CD4-positive, alpha-beta T cell (primary cell): ENCODE measurements at regions not wholly inside any gene's neighbourhood (a gene's known extent, or its start where the extent isn't known, plus 50 kb on each side); places are given as distances from the start of the nearest gene placed in this dataset.

Source experiments
- ATAC-seq: fragments of 200-7000 bp; cut with Tn5 transposase; one replicate; pipeline ENCODE4 v1.10.0; 2022; ENCODE audit warnings: mild to moderate bottlenecking; ENCODE audit not compliant: poor library complexity
- CTCF ChIA-PET: fragments of 350-600 bp; sonication (Branson Sonifier 250); formaldehyde crosslinking; loops from one replicate; lab custom pipeline; 2021; ENCODE audit warnings: antibody characterized with exemption, inconsistent platforms; lab: Charles Lee
- POLR2A ChIA-PET: fragments of 350-600 bp; sonication (Branson Sonifier 250); formaldehyde crosslinking; loops from one replicate; lab custom pipeline; 2021; ENCODE audit warnings: antibody characterized with exemption, inconsistent platforms; lab: Charles Lee
- DNase-seq, 14 experiments: peaks; one replicate each; pipeline ENCODE4 v3.0.0-alpha.2; 2013 to 2020; ENCODE audit warnings: mixed read lengths in 2 of 14
- H3K27ac ChIP-seq, 2 donors: one replicate each; pipeline versions ENCODE4 v1.5.1 to v1.7.0; 2013; ENCODE audit warnings: low read length in 2 of 2, low read depth in 1 of 2, mild to moderate bottlenecking in 1 of 2
- H3K27me3 ChIP-seq, 2 experiments: 1 replicate in 1 of 2; 2 replicates in 1 of 2; pipeline versions ENCODE4 v1.6.1 to v1.7.0; 2013; ENCODE audit warnings: low read length in 2 of 2, control low read depth in 1 of 2, mild to moderate bottlenecking in 1 of 2, moderate library complexity in 1 of 2; ENCODE audit not compliant: insufficient read depth in 2 of 2, control insufficient read depth in 1 of 2
- H3K36me3 ChIP-seq: one replicate; pipeline ENCODE4 v1.6.1; 2013; ENCODE audit warnings: low read length, control low read depth; ENCODE audit not compliant: insufficient read depth
- H3K4me1 ChIP-seq: one replicate; pipeline ENCODE4 v1.6.1; 2013; ENCODE audit warnings: low read length, control low read depth; ENCODE audit not compliant: insufficient read depth
- H3K4me3 ChIP-seq: one replicate; pipeline ENCODE4 v1.5.1; 2013; ENCODE audit warnings: mild to moderate bottlenecking, low read length, moderate library complexity
- H3K9me3 ChIP-seq, 2 experiments: 1 replicate in 1 of 2; 2 replicates in 1 of 2; pipeline versions ENCODE4 v1.6.1 to v1.7.0; 2013; ENCODE audit warnings: low read length in 2 of 2, mild to moderate bottlenecking in 2 of 2, control low read depth in 1 of 2, moderate library complexity in 1 of 2; ENCODE audit not compliant: control insufficient read depth in 1 of 2, insufficient read depth in 1 of 2
- H3K27ac Mint-ChIP-seq: one replicate; pipeline ENCODE4 v1.8.0; 2020; ENCODE audit warnings: mixed read lengths
- H3K27me3 Mint-ChIP-seq: one replicate; pipeline ENCODE4 v1.8.0; 2021; ENCODE audit warnings: mixed read lengths
- H3K36me3 Mint-ChIP-seq: one replicate; pipeline ENCODE4 v1.8.0; 2021; ENCODE audit warnings: low read depth, mixed read lengths
- H3K4me1 Mint-ChIP-seq: one replicate; pipeline ENCODE4 v1.8.0; 2021; ENCODE audit warnings: low read depth, mixed read lengths
- H3K4me3 Mint-ChIP-seq: one replicate; pipeline ENCODE4 v1.8.0; 2020; ENCODE audit warnings: mild to moderate bottlenecking, mixed read lengths
- H3K9me3 Mint-ChIP-seq: one replicate; pipeline ENCODE4 v1.8.0; 2020; ENCODE audit warnings: mixed read lengths
- intact Hi-C, 2 experiments: fragments of 100-400 bp; cut with DNase I in 1 of 2; cut with micrococcal nuclease in 1 of 2; formaldehyde crosslinking; loops; one replicate each; pipeline versions ENCODE4 v1.15.1 to v1.9.0; 2023 to 2025; cut with DNase I, micrococcal nuclease
- TF ChIP-seq, protein P1 (sequence below): fragments of 200-600 bp; IDR thresholded peaks from one replicate; pipeline ENCODE4 v1.8.0; 2022; ENCODE audit warnings: antibody characterized with exemption, mild to moderate bottlenecking

DNA sequence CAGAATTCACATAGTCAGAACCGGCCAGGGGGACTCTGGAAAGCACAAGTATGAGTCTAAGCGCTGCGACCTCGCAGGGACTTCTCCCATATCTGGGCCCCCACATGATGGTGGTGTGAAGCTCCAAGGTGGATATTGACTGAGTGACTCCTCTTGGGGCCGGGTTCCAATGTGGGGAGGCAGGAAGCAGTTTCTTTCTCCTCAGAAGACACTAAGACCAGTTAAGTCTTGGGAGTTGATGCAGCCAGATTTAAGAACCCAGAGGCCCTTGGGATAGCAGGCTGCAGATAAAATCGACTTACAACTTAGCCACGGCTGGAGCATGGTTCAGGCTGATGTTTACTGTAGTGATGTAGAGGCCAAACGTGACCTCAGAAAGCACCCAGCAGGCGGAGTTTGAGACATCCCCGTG, 55.4 kb upstream of the KLF13 start:
- Mint-ChIP-seq H3K27me3 (no peaks in the 10 kb centered on the region), H3K9me3 (no peaks in the 10 kb centered on the region), H3K36me3 (no peaks in the 10 kb centered on the region), H3K27ac (no peak overlapping the region), H3K4me3 (no peak overlapping the region), H3K4me1 (peaks cover 69% of the 10 kb centered on the region)
- CTCF ChIA-PET, result interaction anchor here (1.1 kb wide), 1 partner anchor 56 kb away, joined by 3 read pairs; no protein-coding TSS in a partner anchor
- POLR2A ChIA-PET, result interaction anchor here (0.7 to 0.8 kb wide), 2 partner anchors 29 to 212 kb away, joined by 3 to 4 read pairs; no protein-coding TSS in a partner anchor
- DNase-seq (no peak), ATAC-seq (no peak)
- intact Hi-C loops, result no loop called here
- H3K4me3 ChIP-seq, result no peak overlapping the region
- TF ChIP-seq, protein P1, sequence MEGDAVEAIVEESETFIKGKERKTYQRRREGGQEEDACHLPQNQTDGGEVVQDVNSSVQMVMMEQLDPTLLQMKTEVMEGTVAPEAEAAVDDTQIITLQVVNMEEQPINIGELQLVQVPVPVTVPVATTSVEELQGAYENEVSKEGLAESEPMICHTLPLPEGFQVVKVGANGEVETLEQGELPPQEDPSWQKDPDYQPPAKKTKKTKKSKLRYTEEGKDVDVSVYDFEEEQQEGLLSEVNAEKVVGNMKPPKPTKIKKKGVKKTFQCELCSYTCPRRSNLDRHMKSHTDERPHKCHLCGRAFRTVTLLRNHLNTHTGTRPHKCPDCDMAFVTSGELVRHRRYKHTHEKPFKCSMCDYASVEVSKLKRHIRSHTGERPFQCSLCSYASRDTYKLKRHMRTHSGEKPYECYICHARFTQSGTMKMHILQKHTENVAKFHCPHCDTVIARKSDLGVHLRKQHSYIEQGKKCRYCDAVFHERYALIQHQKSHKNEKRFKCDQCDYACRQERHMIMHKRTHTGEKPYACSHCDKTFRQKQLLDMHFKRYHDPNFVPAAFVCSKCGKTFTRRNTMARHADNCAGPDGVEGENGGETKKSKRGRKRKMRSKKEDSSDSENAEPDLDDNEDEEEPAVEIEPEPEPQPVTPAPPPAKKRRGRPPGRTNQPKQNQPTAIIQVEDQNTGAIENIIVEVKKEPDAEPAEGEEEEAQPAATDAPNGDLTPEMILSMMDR, result no peak
- no peak overlapping the region for H3K27ac ChIP-seq
- H3K9me3 ChIP-seq, result peaks cover 0 to 3% of the 10 kb centered on the region in 2 experiments
- H3K27me3 ChIP-seq, result no peaks in the 10 kb centered on the region
- peaks cover 68% of the 10 kb centered on the region for H3K4me1 ChIP-seq
- H3K36me3 ChIP-seq, result no peaks in the 10 kb centered on the region

DNA sequence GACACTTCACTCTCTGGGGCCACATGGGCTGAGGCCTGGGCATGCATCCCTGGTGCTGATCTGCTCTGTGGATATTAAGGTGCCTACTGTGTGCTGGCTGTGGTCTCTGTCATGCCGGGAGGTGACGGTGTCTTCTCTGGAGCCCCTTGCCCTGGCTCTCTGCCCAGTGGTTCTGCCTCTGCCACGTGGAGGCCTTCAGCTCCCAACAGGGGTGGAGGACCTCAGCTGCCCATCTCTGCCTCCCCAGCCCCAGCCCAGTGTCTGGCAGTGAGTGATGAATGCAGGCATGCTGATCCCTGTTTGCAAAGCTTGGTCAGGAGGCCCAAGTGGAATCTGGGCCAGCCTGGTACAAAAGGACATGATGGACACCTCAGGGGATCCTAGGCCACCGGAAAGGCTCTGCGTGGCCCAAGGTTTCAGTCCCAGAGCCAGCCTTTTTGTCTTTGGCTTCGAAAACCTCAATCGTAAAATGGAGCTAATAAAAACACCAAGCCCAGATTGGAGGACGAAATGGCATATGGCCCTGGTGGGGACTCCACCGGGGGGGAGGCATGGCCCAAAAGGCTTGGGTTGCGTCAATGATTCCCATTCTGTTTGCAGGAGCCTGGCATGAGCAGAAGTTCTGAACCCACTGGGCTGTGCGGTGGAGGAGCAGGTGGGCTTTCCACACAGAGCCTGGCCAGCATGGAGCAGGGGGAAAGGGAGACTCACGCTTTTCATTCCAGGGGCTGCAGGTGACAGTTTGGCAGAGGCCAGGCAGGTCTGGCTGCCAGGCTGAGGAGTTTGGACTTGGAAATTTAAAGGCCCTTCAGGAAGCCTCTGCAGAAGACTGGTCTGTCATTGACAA, 54.7 kb upstream of the KLF13 start:
- H3K4me3 Mint-ChIP-seq, result no peak overlapping the region
- Histone ChIP-seq H3K9me3 (peaks cover 0 to 3% of the 10 kb centered on the region in 2 experiments), H3K4me3 (no peak overlapping the region), H3K27ac (no peak overlapping the region), H3K4me1 (peaks cover 61% of the 10 kb centered on the region), H3K36me3 (no peaks in the 10 kb centered on the region), H3K27me3 (no peaks in the 10 kb centered on the region)
- no peak overlapping the region for H3K27ac Mint-ChIP-seq
- H3K4me1 Mint-ChIP-seq, result peaks cover 64% of the 10 kb centered on the region
- CTCF ChIA-PET, result no interaction called here
- POLR2A ChIA-PET, result no interaction called here
- TF ChIP-seq, protein P1, result no peak
- no peaks in the 10 kb centered on the region for H3K27me3 Mint-ChIP-seq
- no peaks in the 10 kb centered on the region for H3K36me3 Mint-ChIP-seq
- no peaks in the 10 kb centered on the region for H3K9me3 Mint-ChIP-seq
- DNase-seq (peak in 1 of 14 experiments; percentile 5), ATAC-seq (no peak)
- intact Hi-C loops, result no loop called here

DNA sequence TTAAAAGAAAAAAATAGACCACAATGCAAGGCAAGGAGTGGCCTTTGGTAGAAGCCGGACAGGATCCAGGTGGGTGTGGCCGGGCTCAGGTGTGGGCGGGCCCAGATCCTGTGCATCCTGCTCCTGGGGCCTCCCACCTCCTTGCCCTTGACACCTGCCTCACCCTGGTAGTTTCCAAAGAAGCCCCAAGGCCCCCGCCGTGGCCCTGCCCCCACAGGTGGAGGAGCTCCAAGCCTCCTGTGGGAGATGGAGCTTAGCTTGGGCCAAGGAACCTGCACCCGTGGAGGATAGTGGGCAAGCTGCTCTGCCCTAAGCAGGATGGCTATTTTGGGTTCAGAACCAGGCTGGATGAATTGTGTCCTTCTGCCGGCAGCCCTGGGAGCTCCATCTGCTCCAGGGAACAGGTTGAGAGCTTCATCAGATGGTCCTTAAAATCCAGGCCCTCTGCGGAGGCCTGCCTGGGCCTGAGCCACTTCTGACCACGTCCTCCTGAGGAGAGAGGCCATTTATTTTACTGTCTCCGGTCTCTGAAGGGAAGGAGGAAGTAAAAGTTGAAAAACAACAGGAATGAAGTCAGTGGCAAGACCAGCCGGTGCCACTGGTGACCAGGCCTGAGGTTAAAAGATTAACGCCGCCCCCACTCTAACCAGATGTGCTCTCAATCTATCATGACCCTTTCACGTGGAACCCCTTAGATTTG, 53.9 kb upstream of the KLF13 start:
- Mint-ChIP-seq H3K27ac (no peak overlapping the region), H3K4me3 (no peak overlapping the region), H3K36me3 (no peaks in the 10 kb centered on the region), H3K9me3 (no peaks in the 10 kb centered on the region), H3K4me1 (peaks cover 59% of the 10 kb centered on the region), H3K27me3 (no peaks in the 10 kb centered on the region)
- Histone ChIP-seq H3K4me1 (peaks cover 54% of the 10 kb centered on the region), H3K27me3 (no peaks in the 10 kb centered on the region), H3K36me3 (no peaks in the 10 kb centered on the region), H3K4me3 (no peak overlapping the region), H3K27ac (no peak overlapping the region), H3K9me3 (peaks cover 0 to 3% of the 10 kb centered on the region in 2 experiments)
- intact Hi-C loops, result no loop called here
- DNase-seq, result peak in 1 of 14 experiments; percentile 12
- POLR2A ChIA-PET, result no interaction called here
- no peak for ATAC-seq
- TF ChIP-seq, protein P1, result no peak
- CTCF ChIA-PET, result no interaction called here
